Ovary (tissue), 3 donors: ENCODE measurements at regions not wholly inside any gene's neighbourhood (a gene's known extent, or its start where the extent isn't known, plus 50 kb on each side); places are given as distances from the start of the nearest gene placed in this dataset.

Experiments used
- CTCF ChIP-seq, 3 donors: fragments of 450-650 bp in 2 of 3; fragments of 200-600 bp in 1 of 3; IDR thresholded peaks; one replicate each; pipeline versions ENCODE4 v1.5.1 to v1.8.0; 2016 to 2022; ENCODE audit warnings: antibody characterized with exemption in 3 of 3, mild to moderate bottlenecking in 1 of 3
- EP300 ChIP-seq: sonication (generic); formaldehyde crosslinking; IDR thresholded peaks from one replicate; pipeline ENCODE4 v1.6.1; 2017; ENCODE audit warnings: antibody characterized with exemption
- POLR2A ChIP-seq: fragments of 450-650 bp; IDR thresholded peaks from one replicate; pipeline ENCODE4 v1.6.1; 2017; ENCODE audit warnings: antibody characterized with exemption, mild to moderate bottlenecking, moderate library complexity
- donor health status: DM: no; HTN: no; CAD: no.

GRCh38 chr1:234710936-234711724, 101.2 kb upstream of the IRF2BP2 start:
- TF ChIP-seq CTCF (IDR thresholded peaks at IDR 0.05) (no peak), POLR2A (no peak), EP300 (no peak)
